HG03060 (cell line): ENCODE measurements at regions not wholly inside any gene's neighbourhood (a gene's known extent, or its start where the extent isn't known, plus 50 kb on each side); places are given as distances from the start of the nearest gene placed in this dataset.

ENCODE experiments used
- ATAC-seq: cut with Tn5 transposase; IDR thresholded peaks from one replicate; pipeline ENCODE4 v1.9.1; 2021; ENCODE audit warnings: low read depth, moderate number of reproducible peaks; ENCODE audit not compliant: unreplicated experiment

GRCh38 chr9:90368928-90369327, 273.7 kb downstream of the DIRAS2 start:
- no peak for ATAC-seq

GRCh38 chr9:90379771-90380170, 262.9 kb downstream of the DIRAS2 start:
- no peak for ATAC-seq

GRCh38 chr9:90385146-90385545, 257.5 kb downstream of the DIRAS2 start:
- ATAC-seq: no peak

GRCh38 chr9:90393365-90394152, 249.1 kb downstream of the DIRAS2 start:
- ATAC-seq: no peak

GRCh38 chr9:90394871-90395270, 247.8 kb downstream of the DIRAS2 start:
- ATAC-seq: no peak

GRCh38 chr9:90400091-90400490, 242.5 kb downstream of the DIRAS2 start:
- ATAC-seq: no peak

GRCh38 chr9:90408659-90409058, 234.0 kb downstream of the DIRAS2 start:
- no peak for ATAC-seq

GRCh38 chr9:90419221-90419851, 223.3 kb downstream of the DIRAS2 start:
- ATAC-seq: no peak

GRCh38 chr9:90420211-90420610, 222.4 kb downstream of the DIRAS2 start:
- ATAC-seq: no peak

- no peak for ATAC-seq
These were observed 221.7 kb downstream of the DIRAS2 start for GRCh38 chr9:90420768-90421513.

GRCh38 chr9:90421786-90422185, 220.8 kb downstream of the DIRAS2 start:
- ATAC-seq: no peak

GRCh38 chr9:90423661-90424193, 218.9 kb downstream of the DIRAS2 start:
- ATAC-seq: no peak

- no peak for ATAC-seq
These were observed 214.1 kb downstream of the DIRAS2 start for GRCh38 chr9:90428517-90428916.

- no peak for ATAC-seq
These were observed 209.7 kb downstream of the DIRAS2 start for GRCh38 chr9:90432951-90433350.

GRCh38 chr9:90433398-90433941, 209.2 kb downstream of the DIRAS2 start:
- ATAC-seq: no peak

- no peak for ATAC-seq
These were observed 200.8 kb downstream of the DIRAS2 start for GRCh38 chr9:90441814-90442213.

GRCh38 chr9:90442723-90443122, 199.9 kb downstream of the DIRAS2 start:
- ATAC-seq: no peak

- ATAC-seq: no peak
These were observed 197.9 kb downstream of the DIRAS2 start for GRCh38 chr9:90444609-90445204.

GRCh38 chr9:90445391-90445790, 197.2 kb downstream of the DIRAS2 start:
- ATAC-seq: no peak

GRCh38 chr9:90446200-90446948, 196.2 kb downstream of the DIRAS2 start:
- ATAC-seq: no peak
